Lower lobe of right lung (tissue), 2 donors: ENCODE measurements at regions not wholly inside any gene's neighbourhood (a gene's known extent, or its start where the extent isn't known, plus 50 kb on each side); places are given as distances from the start of the nearest gene placed in this dataset.

Source experiments
- ATAC-seq, 2 donors: fragments of 200-7000 bp; cut with Tn5 transposase; one replicate each; pipeline ENCODE4 v1.9.1; 2020 to 2022; ENCODE audit warnings: mild to moderate bottlenecking in 2 of 2, moderate library complexity in 2 of 2
- DNase-seq: peaks from one replicate; pipeline ENCODE4 v3.0.0-alpha.2; 2020
- H3K27ac ChIP-seq: fragments of 200-600 bp; one replicate; pipeline ENCODE4 v1.8.0; 2022
- H3K27me3 ChIP-seq: fragments of 200-600 bp; one replicate; pipeline ENCODE4 v1.8.0; 2022; ENCODE audit warnings: low read depth
- H3K36me3 ChIP-seq: fragments of 200-600 bp; one replicate; pipeline ENCODE4 v1.8.0; 2022; ENCODE audit warnings: mild to moderate bottlenecking
- H3K4me1 ChIP-seq: fragments of 200-600 bp; one replicate; pipeline ENCODE4 v1.8.0; 2022
- H3K4me3 ChIP-seq: fragments of 200-600 bp; one replicate; pipeline ENCODE4 v1.8.0; 2022; ENCODE audit warnings: mild to moderate bottlenecking
- H3K9me3 ChIP-seq: fragments of 200-600 bp; one replicate; pipeline ENCODE4 v1.8.0; 2022
- CTCF ChIP-seq: fragments of 200-600 bp; IDR thresholded peaks from one replicate; pipeline ENCODE4 v1.8.0; 2022; ENCODE audit warnings: antibody characterized with exemption, mild to moderate bottlenecking
- intact Hi-C: fragments of 100-400 bp; cut with DNase I; formaldehyde crosslinking; loops from one replicate; pipeline ENCODE4 v1.11.0; 2022
- donor health status: DM: no; HTN: yes; CAD: no; lungs with severe emphysema.

- intact Hi-C loops: no loop called here
- no peak for ATAC-seq
Measured at GRCh38 chr20:16220826-16221225, 352.4 kb downstream of the KIF16B start.

GRCh38 chr20:16219182-16219581 is 354.1 kb downstream of the KIF16B start:
- TF ChIP-seq CTCF: no peak
- Histone ChIP-seq H3K4me3 (no peak overlapping the region), H3K36me3 (no peaks in the 10 kb centered on the region), H3K9me3 (no peaks in the 10 kb centered on the region), H3K4me1 (no peaks in the 10 kb centered on the region), H3K27ac (no peak overlapping the region), H3K27me3 (no peaks in the 10 kb centered on the region)
- ATAC-seq (no peak), DNase-seq (no peak)
- intact Hi-C loops: no loop called here

More at GRCh38 chr20:16220826-16221225, 352.4 kb downstream of the KIF16B start:
- Histone ChIP-seq H3K4me1 (no peaks in the 10 kb centered on the region), H3K36me3 (no peaks in the 10 kb centered on the region), H3K27me3 (no peaks in the 10 kb centered on the region), H3K9me3 (no peaks in the 10 kb centered on the region), H3K27ac (no peak overlapping the region), H3K4me3 (no peak overlapping the region)
- TF ChIP-seq CTCF: no peak
- no peak for DNase-seq

- no peak for DNase-seq
- H3K9me3 ChIP-seq: no peaks in the 10 kb centered on the region
- intact Hi-C loops: no loop called here
Measured at GRCh38 chr20:16216914-16217230, 356.4 kb downstream of the KIF16B start.

GRCh38 chr20:16216227-16216913 is 356.9 kb downstream of the KIF16B start:
- H3K36me3 ChIP-seq: no peaks in the 10 kb centered on the region
- no peaks in the 10 kb centered on the region for H3K9me3 ChIP-seq
- ATAC-seq: no peak
- H3K27me3 ChIP-seq: no peaks in the 10 kb centered on the region
- no peak for TF ChIP-seq CTCF
- intact Hi-C loops: no loop called here
- no peaks in the 10 kb centered on the region for H3K4me1 ChIP-seq
- no peak for DNase-seq
- H3K4me3 ChIP-seq: no peak overlapping the region
- no peak overlapping the region for H3K27ac ChIP-seq

More at GRCh38 chr20:16216914-16217230, 356.4 kb downstream of the KIF16B start:
- Histone ChIP-seq H3K36me3 (no peaks in the 10 kb centered on the region), H3K4me3 (no peak overlapping the region), H3K27me3 (no peaks in the 10 kb centered on the region), H3K27ac (no peak overlapping the region), H3K4me1 (no peaks in the 10 kb centered on the region)
- ATAC-seq: no peak
- no peak for TF ChIP-seq CTCF

GRCh38 chr20:16215041-16215440 is 358.2 kb downstream of the KIF16B start:
- Histone ChIP-seq H3K9me3 (no peaks in the 10 kb centered on the region), H3K4me1 (no peaks in the 10 kb centered on the region), H3K36me3 (no peaks in the 10 kb centered on the region), H3K4me3 (no peak overlapping the region), H3K27ac (no peak overlapping the region), H3K27me3 (no peaks in the 10 kb centered on the region)
- TF ChIP-seq CTCF: no peak
- DNase-seq (no peak), ATAC-seq (no peak)
- intact Hi-C loops: no loop called here
